ENCODE measurements at regions not wholly inside any gene's neighbourhood (a gene's known extent, or its start where the extent isn't known, plus 50 kb on each side); places are given as distances from the start of the nearest gene placed in this dataset.

DNA sequence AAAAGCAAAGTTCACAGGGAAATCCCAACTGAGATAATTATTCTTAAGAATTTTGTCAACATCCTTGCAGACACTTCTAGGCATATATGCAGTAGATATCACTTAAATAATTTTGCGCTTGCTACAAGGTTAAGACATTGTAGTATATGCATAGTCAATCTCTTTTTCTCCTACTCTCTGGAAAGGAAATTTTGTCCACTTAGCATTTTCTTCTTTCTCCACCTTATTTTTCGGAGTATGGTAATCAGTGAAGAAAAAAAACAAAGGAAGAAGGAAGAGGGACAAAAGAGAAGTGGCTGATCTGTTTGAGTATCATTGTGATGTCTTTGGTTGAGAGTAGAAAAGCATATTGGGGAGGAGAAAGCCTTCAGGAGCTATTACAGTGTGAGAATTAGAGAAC, 104.6 kb downstream of the LACC1 start:
- no peak for TF ChIP-seq YY1 (IDR thresholded peaks at IDR 0.05; ENCODE audit: low read depth)
- TF ChIP-seq EP300 (IDR thresholded peaks at IDR 0.05; ENCODE audit: borderline replicate concordance) = no peak
- TF ChIP-seq CREB1 (IDR thresholded peaks at IDR 0.05; ENCODE audit: low read depth) = no peak
- TF ChIP-seq, protein P1, sequence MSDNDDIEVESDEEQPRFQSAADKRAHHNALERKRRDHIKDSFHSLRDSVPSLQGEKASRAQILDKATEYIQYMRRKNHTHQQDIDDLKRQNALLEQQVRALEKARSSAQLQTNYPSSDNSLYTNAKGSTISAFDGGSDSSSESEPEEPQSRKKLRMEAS (IDR thresholded peaks at IDR 0.05) = no peak
- TF ChIP-seq RAD21 (IDR thresholded peaks at IDR 0.05; ENCODE audit: low read depth) = no peak
- TF ChIP-seq TCF12 (IDR thresholded peaks at IDR 0.05; ENCODE audit: low read depth) = no peak

DNA sequence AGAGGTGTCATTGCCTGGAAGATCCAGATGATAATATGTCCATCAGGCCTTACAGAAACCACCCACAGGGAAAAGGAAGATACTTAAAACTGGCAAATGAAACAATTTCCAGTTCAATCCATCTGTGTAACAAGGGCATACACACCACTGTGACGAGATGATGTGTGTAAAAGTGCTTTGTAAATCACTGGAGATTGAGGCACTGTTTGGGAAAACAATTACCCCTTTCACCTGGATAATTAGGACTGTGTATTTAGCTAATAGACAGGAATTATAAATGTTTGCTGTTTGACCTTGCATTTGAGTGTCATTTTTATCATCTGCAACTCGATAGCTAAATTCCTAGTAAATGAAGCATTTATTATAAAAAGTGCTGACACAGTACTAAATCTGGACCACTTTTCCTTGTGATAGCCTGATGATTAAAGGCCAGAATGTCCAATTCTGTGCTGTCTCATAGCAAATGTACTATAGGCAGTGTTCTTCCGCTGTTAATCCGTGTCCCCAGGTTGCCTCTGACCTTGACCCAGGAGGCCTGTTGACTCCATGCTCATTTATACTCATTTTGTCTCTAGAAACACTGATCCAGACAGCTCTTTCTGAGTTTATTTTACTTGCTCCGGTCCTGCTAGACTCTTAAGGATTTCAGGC, 105.8 kb downstream of the LACC1 start:
- no peak for TF ChIP-seq NFIC (IDR thresholded peaks at IDR 0.05)

DNA sequence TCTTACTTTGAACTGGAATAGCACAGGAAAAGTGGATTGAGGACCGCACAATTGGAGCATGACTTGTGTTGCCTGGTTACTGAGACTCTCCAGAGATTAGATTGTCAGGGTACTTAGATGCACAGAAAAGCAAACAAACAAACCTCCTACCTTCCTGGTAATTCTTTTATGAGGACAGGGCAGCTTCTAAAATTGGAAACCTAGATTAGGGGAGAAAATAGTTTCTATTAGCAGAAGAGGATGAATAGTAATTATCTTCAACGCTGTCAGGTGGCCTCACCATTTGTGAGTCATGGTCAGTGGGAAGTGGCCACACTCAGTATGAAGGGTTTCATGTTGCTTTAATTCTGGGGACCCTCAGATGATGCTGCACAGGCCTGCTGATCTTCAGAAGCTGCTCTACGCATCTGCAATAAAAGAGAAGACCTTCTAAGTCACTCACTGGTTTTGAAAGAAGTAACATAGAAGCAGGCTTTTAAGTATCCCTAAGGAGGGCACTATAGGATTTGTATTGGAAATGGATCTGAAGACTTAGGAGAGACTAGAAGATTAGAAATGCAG, 106.8 kb downstream of the LACC1 start:
- no peak for TF ChIP-seq ZBTB7A (IDR thresholded peaks at IDR 0.05; ENCODE audit: low read depth)
- TF ChIP-seq YY1 (IDR thresholded peaks at IDR 0.05; ENCODE audit: low read depth) = no peak
- TF ChIP-seq, protein P2, sequence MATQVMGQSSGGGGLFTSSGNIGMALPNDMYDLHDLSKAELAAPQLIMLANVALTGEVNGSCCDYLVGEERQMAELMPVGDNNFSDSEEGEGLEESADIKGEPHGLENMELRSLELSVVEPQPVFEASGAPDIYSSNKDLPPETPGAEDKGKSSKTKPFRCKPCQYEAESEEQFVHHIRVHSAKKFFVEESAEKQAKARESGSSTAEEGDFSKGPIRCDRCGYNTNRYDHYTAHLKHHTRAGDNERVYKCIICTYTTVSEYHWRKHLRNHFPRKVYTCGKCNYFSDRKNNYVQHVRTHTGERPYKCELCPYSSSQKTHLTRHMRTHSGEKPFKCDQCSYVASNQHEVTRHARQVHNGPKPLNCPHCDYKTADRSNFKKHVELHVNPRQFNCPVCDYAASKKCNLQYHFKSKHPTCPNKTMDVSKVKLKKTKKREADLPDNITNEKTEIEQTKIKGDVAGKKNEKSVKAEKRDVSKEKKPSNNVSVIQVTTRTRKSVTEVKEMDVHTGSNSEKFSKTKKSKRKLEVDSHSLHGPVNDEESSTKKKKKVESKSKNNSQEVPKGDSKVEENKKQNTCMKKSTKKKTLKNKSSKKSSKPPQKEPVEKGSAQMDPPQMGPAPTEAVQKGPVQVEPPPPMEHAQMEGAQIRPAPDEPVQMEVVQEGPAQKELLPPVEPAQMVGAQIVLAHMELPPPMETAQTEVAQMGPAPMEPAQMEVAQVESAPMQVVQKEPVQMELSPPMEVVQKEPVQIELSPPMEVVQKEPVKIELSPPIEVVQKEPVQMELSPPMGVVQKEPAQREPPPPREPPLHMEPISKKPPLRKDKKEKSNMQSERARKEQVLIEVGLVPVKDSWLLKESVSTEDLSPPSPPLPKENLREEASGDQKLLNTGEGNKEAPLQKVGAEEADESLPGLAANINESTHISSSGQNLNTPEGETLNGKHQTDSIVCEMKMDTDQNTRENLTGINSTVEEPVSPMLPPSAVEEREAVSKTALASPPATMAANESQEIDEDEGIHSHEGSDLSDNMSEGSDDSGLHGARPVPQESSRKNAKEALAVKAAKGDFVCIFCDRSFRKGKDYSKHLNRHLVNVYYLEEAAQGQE (IDR thresholded peaks at IDR 0.05; ENCODE audit: low read depth) = no peak
- no peak for TF ChIP-seq CREB1 (IDR thresholded peaks at IDR 0.05; ENCODE audit: low read depth)
- TF ChIP-seq TAF1 (IDR thresholded peaks at IDR 0.05; ENCODE audit: low read depth) = no peak
- TF ChIP-seq CEBPB (IDR thresholded peaks at IDR 0.05) = no peak
- TF ChIP-seq, protein P3, sequence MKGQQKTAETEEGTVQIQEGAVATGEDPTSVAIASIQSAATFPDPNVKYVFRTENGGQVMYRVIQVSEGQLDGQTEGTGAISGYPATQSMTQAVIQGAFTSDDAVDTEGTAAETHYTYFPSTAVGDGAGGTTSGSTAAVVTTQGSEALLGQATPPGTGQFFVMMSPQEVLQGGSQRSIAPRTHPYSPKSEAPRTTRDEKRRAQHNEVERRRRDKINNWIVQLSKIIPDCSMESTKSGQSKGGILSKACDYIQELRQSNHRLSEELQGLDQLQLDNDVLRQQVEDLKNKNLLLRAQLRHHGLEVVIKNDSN (IDR thresholded peaks at IDR 0.05) = no peak
- no peak for TF ChIP-seq RAD21 (IDR thresholded peaks at IDR 0.05; ENCODE audit: low read depth)
- TF ChIP-seq FOXM1 (IDR thresholded peaks at IDR 0.05; ENCODE audit: borderline replicate concordance, low read depth) = no peak
- no peak for TF ChIP-seq EGR1 (IDR thresholded peaks at IDR 0.05)
- TF ChIP-seq EP300 (IDR thresholded peaks at IDR 0.05; ENCODE audit: borderline replicate concordance) = no peak
- TF ChIP-seq NFIC (IDR thresholded peaks at IDR 0.05) = no peak
- TF ChIP-seq, protein P1 (IDR thresholded peaks at IDR 0.05) = no peak
- TF ChIP-seq TCF12 (IDR thresholded peaks at IDR 0.05; ENCODE audit: low read depth) = no peak
- TF ChIP-seq TEAD4 (IDR thresholded peaks at IDR 0.05) = no peak

DNA sequence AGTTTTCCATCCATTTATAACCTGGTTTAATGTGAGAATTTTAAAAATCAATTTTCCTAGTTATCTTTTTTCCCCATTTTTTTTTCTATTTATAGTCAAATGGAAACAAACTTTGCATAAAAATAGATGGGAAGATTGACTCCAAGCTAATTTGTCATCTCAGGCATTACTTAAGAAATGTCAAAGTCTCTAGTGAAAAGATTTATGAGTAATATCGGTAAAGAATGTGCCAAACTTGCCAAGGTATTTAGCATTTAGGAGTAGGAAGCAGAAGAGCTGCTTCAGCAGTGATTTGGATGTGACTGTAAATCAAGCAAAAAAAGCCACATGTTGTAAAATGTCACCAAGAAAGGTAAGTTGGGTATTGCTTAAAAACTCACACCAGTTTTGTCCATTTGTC, 108.6 kb downstream of the LACC1 start:
- TF ChIP-seq, protein P1 (IDR thresholded peaks at IDR 0.05) = no peak
- TF ChIP-seq, protein P3 (IDR thresholded peaks at IDR 0.05) = no peak
- no peak for TF ChIP-seq TCF12 (IDR thresholded peaks at IDR 0.05; ENCODE audit: low read depth)
- TF ChIP-seq, protein P2 (IDR thresholded peaks at IDR 0.05; ENCODE audit: low read depth) = no peak
- no peak for TF ChIP-seq EP300 (IDR thresholded peaks at IDR 0.05; ENCODE audit: borderline replicate concordance)
- TF ChIP-seq FOXM1 (IDR thresholded peaks at IDR 0.05; ENCODE audit: borderline replicate concordance, low read depth) = no peak
- TF ChIP-seq EGR1 (IDR thresholded peaks at IDR 0.05) = no peak
- no peak for TF ChIP-seq CEBPB (IDR thresholded peaks at IDR 0.05)
- no peak for TF ChIP-seq RAD21 (IDR thresholded peaks at IDR 0.05; ENCODE audit: low read depth)
- TF ChIP-seq TEAD4 (IDR thresholded peaks at IDR 0.05) = no peak
- TF ChIP-seq YY1 (IDR thresholded peaks at IDR 0.05; ENCODE audit: low read depth) = no peak
- TF ChIP-seq ZBTB7A (IDR thresholded peaks at IDR 0.05; ENCODE audit: low read depth) = no peak
- TF ChIP-seq NFIC (IDR thresholded peaks at IDR 0.05) = no peak
- TF ChIP-seq CREB1 (IDR thresholded peaks at IDR 0.05; ENCODE audit: low read depth) = no peak
- TF ChIP-seq TAF1 (IDR thresholded peaks at IDR 0.05; ENCODE audit: low read depth) = no peak

DNA sequence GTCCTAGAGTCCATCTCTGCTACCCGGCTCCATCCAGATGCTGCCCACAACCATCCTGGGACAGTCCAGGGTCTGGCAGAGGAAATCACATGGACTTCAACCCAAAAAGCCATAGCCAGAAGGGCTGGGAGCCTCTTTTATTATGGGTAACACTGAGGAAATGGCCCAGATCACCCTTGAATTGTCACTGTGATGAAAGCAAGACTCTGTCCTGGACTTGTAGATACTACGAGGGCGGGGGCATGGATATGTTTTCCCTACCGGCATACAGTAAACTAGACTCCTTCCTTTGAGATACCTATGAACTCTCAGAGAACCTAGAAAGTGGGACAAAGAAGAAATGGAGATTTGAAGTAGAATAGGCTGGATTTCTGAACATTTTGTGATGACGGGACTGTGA, 110.3 kb downstream of the LACC1 start:
- TF ChIP-seq CREB1 (IDR thresholded peaks at IDR 0.05; ENCODE audit: low read depth) = no peak
- TF ChIP-seq TAF1 (IDR thresholded peaks at IDR 0.05; ENCODE audit: low read depth) = no peak
- TF ChIP-seq FOXM1 (IDR thresholded peaks at IDR 0.05; ENCODE audit: borderline replicate concordance, low read depth) = no peak
- TF ChIP-seq YY1 (IDR thresholded peaks at IDR 0.05; ENCODE audit: low read depth) = no peak
- no peak for TF ChIP-seq TCF12 (IDR thresholded peaks at IDR 0.05; ENCODE audit: low read depth)
- TF ChIP-seq CEBPB (IDR thresholded peaks at IDR 0.05) = no peak
- no peak for TF ChIP-seq EP300 (IDR thresholded peaks at IDR 0.05; ENCODE audit: borderline replicate concordance)

DNA sequence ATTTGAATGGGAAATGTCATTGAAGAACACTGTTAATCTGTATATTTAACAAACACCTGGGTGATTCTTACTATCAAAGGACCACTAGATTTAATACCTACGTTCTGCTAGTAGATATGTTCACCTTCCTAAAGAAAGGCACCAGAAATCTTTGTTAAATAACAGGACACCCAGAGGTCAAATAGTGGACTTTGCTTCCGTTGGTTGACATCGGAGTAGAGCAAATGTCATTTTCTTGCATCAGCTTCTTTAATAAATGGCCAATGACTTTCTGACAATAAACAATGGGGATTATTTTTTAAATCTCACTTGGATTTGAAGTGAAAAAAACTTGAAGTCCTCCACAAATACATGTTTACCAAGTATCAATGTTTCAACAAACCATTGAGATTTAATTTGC, 111.1 kb downstream of the LACC1 start:
- no peak for TF ChIP-seq CEBPB (IDR thresholded peaks at IDR 0.05)
- TF ChIP-seq EGR1 (IDR thresholded peaks at IDR 0.05) = no peak
- no peak for TF ChIP-seq NFIC (IDR thresholded peaks at IDR 0.05)
- TF ChIP-seq, protein P2 (IDR thresholded peaks at IDR 0.05; ENCODE audit: low read depth) = no peak
- TF ChIP-seq, protein P1 (IDR thresholded peaks at IDR 0.05) = no peak
- no peak for TF ChIP-seq FOXM1 (IDR thresholded peaks at IDR 0.05; ENCODE audit: borderline replicate concordance, low read depth)
- TF ChIP-seq TCF12 (IDR thresholded peaks at IDR 0.05; ENCODE audit: low read depth) = no peak
